ENCODE measurements at regions not wholly inside any gene's neighbourhood (a gene's known extent, or its start where the extent isn't known, plus 50 kb on each side); places are given as distances from the start of the nearest gene placed in this dataset.

- Histone ChIP-seq H3K9me3 (ENCODE audit: control insufficient read depth in 4 of 4, low read length in 3 of 4) (no peaks in the 10 kb centered on the region), H3K27ac (ENCODE audit: low read depth in 1 of 2, low read length in 2 of 2) (no peak overlapping the region), H3K4me3 (ENCODE audit: low read depth in 1 of 3, low read length in 3 of 3) (no peak overlapping the region), H3K36me3 (ENCODE audit: control insufficient read depth in 4 of 4, insufficient read depth in 3 of 4, low read depth in 1 of 4, low read length in 3 of 4) (no peaks in the 10 kb centered on the region), H3K9ac (ENCODE audit: low read depth in 1 of 2, low read length in 2 of 2) (no peak overlapping the region), H3K27me3 (ENCODE audit: control insufficient read depth in 4 of 4, insufficient read depth in 4 of 4, low read length in 3 of 4) (peaks cover 0 to 2% (median 0%) of the 10 kb centered on the region in 4 donors), H3K4me1 (ENCODE audit: control insufficient read depth in 4 of 4, insufficient read depth in 4 of 4, low read length in 3 of 4) (no peaks in the 10 kb centered on the region)
- WGBS, result 35% methylated on average over 1 of the region's 1 CpG
- DNase-seq (ENCODE audit: low spot score), result no peak
- TF ChIP-seq YY1 (IDR thresholded peaks at IDR 0.05) (no peak), HNF4A (conservative IDR thresholded peaks at IDR 0.05) (no peak), FOXA2 (IDR thresholded peaks at IDR 0.05) (no peak), SP1 (IDR thresholded peaks at IDR 0.05) (no peak), GABPA (IDR thresholded peaks at IDR 0.05 in 1 of 2, conservative IDR thresholded peaks at IDR 0.05 in 1 of 2) (no peak), HNF4G (IDR thresholded peaks at IDR 0.05) (no peak), ZBTB33 (IDR thresholded peaks at IDR 0.05) (no peak), ATF3 (IDR thresholded peaks at IDR 0.05) (no peak), JUND (IDR thresholded peaks at IDR 0.05) (no peak), MAX (IDR thresholded peaks at IDR 0.05) (no peak), REST (IDR thresholded peaks at IDR 0.05) (no peak)
These were observed 78.2 kb upstream of the F3 start for GRCh38 chr1:94619731-94620130.

GRCh38 chr1:94617957-94618739 lies 76.6 kb upstream of the F3 start:
- TF ChIP-seq ATF3 (IDR thresholded peaks at IDR 0.05), result no peak
- no peak for TF ChIP-seq FOXA1 (IDR thresholded peaks at IDR 0.05)
- no peak for TF ChIP-seq RAD21 (IDR thresholded peaks at IDR 0.05)
- no peak for TF ChIP-seq EGR1 (IDR thresholded peaks at IDR 0.05; ENCODE audit: low read depth in 2 of 2)
- no peak for TF ChIP-seq TAF1 (conservative IDR thresholded peaks at IDR 0.05)
- H3K27me3 ChIP-seq (ENCODE audit: control insufficient read depth in 4 of 4, insufficient read depth in 4 of 4, low read length in 3 of 4), result peaks cover 0 to 2% (median 0%) of the 10 kb centered on the region in 4 donors
- no peak overlapping the region for H3K9ac ChIP-seq (ENCODE audit: low read depth in 1 of 2, low read length in 2 of 2)
- no peaks in the 10 kb centered on the region for H3K4me1 ChIP-seq (ENCODE audit: control insufficient read depth in 4 of 4, insufficient read depth in 4 of 4, low read length in 3 of 4)
- H3K9me3 ChIP-seq (ENCODE audit: control insufficient read depth in 4 of 4, low read length in 3 of 4), result no peaks in the 10 kb centered on the region
- 95% methylated on average over 13 of the region's 13 CpGs for WGBS
- no peak overlapping the region for H3K27ac ChIP-seq (ENCODE audit: low read depth in 1 of 2, low read length in 2 of 2)
- H3K4me3 ChIP-seq (ENCODE audit: low read depth in 1 of 3, low read length in 3 of 3), result no peak overlapping the region
- DNase-seq (ENCODE audit: low spot score), result no peak
- no peaks in the 10 kb centered on the region for H3K36me3 ChIP-seq (ENCODE audit: control insufficient read depth in 4 of 4, insufficient read depth in 3 of 4, low read depth in 1 of 4, low read length in 3 of 4)

All from liver (tissue), 7 donors.